HG02571 (cell line): ENCODE measurements at regions not wholly inside any gene's neighbourhood (a gene's known extent, or its start where the extent isn't known, plus 50 kb on each side); places are given as distances from the start of the nearest gene placed in this dataset.
"Not testable (repeated sequence)": the region's sequence is repeated elsewhere in the genome, so short reads cannot be mapped to it uniquely, and the experiment has no call there.

Experiments used
- ATAC-seq: cut with Tn5 transposase; IDR thresholded peaks from one replicate; pipeline ENCODE4 v1.9.1; 2021; ENCODE audit warnings: mild to moderate bottlenecking, moderate library complexity; ENCODE audit not compliant: unreplicated experiment

DNA sequence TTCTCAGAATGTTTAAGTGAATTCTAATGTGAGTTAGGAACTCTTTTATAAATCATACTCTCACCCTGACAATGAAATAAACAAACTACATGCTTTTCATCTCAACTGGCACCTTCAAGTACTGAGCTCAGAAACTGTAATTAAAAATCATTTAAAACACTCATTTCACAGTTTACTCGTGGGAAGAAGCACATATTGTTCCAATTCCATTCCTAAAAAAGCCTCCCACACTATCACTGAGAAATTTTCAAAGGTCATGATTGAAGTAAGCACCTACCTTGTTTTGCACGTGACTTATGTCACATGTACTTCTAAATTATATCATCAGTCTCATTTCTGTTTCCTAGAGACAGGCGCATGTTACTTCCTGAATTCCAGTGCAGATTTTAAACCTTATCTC is 678.1 kb upstream of the SLC8A1 start:
- no peak for ATAC-seq

DNA sequence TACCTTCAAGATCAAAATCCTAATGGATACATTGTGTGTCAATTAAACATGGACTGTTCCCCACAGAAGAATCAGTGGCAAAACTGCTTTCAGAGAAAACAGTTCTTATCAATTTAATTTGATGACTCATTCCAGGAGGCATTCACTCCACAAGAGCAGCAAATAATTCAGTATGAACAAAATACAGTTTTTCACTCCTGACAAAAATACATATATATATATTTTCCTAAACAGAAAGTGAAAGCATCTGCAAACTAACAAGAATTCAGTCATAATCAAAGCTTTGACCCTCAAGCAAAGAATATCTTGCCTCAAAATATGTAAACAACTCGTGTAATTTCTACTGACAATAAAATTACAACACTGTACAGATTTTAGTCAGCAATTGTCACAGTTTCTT is 685.1 kb upstream of the SLC8A1 start:
- no peak for ATAC-seq

DNA sequence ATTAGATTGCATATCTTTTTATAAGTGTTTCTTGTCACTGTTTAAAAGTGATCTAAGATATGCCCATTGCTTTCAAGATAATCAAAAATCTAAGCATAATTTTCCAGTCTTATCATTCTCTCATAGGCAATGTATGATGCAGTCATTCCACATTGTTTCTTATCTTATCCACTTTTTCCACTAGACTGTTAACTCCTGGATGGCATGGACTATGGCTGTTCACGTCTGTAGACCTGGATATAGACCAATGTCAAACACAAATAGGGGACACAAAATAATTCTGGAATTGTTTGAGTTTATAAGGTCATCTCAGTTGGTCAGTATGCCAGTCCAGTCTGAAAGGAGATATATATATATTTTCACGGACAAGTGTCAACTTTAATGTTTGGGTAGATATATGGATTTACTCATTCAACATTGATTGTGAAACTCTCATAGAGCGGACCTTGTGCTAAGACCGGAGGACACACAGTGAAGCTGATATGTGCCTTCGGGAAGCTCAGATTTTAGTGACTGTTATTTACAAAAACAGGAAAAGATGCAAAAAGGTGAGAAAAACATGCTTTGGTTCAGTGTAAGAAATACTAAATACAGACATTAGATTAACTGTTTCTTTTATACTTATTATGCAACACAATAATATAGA is 689.4 kb upstream of the SLC8A1 start:
- ATAC-seq, result no peak

DNA sequence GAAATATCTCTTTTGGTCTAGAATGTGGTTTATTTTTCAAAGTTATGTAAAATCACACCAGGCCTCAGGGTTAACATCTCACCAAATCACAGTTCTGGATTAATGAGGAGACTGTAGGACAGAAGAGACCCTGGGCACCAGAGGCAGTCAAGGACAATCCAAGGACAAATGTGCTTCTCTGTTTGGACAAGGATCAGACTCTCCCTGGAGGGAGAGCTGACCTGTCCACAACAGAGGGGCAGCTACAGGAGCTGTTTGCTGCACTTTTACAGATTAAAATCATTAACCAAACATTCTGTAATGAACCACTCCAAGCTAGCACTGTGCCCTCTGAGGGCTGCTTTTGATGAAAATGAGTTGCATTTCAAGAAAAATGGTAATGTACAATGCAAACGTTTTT is 690.6 kb upstream of the SLC8A1 start:
- no peak for ATAC-seq

DNA sequence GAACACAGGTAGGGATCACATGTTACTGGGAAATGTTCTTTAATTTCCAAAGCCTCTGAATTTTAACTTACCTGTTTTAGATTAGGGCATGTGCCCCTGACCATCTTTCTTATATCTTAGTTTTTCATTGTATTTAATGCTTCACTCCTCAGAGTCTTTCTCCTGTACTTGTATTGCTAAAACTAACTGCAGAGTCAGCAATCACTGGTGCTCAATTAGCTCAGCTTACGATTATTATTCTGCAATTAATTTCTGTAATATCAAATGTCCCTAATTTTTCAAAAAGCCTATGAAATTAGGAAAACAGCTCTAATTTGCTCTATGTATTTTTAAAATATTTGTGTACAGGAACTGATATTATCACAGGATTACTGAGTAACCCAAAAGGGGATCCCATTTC is 693.2 kb upstream of the SLC8A1 start:
- no peak for ATAC-seq

DNA sequence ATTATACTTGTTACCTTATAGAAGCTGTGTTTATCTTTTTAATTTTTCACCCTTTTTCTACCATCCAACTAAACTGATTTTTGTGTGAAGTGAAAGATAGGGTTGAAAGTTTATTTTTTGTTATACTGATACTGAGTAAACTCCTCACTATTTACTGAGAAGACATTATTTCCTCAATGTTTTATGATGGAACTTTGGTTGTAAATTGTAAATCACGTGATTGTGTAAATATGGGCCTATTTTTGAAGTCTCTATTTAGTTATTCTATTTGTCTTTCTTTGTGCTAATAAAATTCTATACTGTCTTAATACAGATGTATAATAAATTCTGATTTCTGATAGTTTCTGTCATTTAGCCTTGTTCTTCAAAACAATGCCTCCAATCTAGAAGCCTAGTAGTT is 697.2 kb upstream of the SLC8A1 start:
- ATAC-seq, result no peak

DNA sequence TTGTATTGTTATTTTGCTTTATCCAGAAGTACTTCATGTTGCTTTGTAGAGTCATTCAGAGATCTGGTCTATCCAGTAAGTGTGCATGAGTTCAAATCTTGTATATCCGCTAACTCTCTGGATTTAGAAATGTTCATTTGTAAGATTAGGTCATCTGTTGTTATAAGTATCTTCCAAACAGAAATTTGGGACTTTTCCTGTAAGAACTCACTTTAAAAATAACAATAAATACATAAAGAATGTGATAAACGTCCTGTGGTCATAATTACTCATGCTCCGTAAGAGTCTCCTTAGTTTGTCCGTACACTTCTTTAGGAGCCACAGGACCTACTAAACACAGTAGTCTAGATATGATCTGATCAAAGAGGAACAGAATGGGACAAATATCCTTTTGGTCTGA is 699.9 kb upstream of the SLC8A1 start:
- ATAC-seq, result no peak

DNA sequence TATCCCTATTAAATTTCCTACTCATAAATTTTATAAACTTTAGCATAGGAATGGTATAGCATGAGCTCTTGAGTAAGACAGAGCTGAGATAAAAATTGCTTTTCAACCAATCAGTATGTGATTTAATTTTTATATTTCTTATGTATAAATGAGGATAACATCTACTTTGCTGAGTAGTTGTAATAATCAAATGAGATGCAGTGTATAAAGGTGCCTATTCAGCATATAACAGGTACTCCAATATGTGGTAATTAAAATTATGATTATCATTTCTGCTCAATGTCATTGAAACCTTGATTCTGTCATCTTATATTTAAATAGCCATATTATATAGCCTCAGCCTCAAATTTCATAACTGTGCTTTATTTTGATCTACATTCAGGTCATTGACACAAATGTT is 700.4 kb upstream of the SLC8A1 start:
- no peak for ATAC-seq

DNA sequence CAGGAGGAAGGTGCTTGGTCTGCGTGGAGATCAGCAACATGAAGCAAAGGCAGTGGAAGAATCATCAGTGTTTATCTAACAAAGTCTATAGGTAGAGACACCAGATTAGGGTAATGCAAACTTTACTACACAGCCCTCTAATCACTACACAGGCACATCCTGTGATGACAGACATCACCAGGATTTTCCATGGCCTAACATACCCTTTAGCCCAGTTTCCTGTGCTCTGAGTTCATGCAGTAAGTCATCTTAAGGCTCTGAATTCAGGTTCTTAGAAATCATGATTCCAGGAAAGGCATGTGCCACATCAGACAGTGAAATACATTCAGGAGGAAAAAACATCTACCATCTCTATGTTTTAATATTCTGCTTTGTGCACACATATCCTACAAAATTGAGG is 708.5 kb upstream of the SLC8A1 start:
- ATAC-seq, result no peak

DNA sequence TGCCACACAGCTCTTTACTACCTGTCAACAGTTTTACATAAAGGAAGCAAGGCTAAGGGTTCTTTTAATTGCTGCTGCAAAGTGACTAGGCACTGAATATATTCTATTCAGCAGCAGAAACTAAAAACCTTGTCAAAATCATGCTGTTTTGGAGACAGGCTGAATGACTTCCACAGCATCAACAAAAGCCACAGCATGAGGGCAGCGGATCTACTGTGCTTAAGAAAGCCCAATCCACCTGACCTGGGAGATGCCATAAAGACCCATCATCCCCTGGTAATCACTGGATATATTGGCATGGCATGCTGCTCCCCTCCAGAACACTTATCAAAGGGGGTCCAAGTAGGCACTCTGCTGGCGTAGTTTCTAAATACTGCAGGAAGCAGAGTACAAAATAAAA is 715.1 kb upstream of the SLC8A1 start:
- ATAC-seq, result no peak

DNA sequence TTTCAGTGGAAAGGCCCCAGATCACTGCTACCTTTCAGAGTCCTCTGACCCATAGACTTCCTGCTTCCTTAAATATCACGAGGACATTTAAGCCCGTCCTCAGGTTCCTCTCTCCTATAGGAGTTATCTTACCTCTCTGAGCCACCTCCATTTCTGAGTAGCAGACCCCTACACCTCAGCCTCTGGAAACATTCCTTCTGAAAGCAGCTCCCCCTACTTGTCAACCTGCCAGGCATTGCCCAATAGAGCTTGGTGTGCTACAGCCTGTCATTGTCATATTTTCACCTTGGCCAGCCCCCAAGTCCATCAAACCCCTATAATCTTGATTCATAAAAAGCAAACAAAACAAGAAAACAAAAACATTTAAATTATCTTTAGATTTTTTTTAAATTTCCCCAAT is 717.9 kb upstream of the SLC8A1 start:
- no peak for ATAC-seq

DNA sequence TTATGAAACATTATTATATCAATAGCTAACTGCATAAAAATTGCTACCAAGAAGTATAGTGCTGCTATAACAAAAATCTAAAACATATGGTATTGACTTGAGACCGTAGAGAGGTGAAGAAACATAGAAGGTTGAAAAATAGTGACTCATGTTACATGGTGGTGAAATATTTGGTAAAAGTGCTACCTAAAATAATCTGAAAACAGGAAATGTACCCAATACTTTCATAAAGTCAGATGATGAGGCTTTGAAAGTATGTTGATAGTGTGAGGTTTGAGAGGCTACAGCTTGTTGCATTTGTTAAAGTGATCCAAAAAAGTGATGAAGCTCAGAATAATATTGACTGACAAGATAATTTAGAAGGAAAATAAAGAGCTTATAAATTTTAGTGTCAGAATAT is 718.7 kb upstream of the SLC8A1 start:
- ATAC-seq, result no peak

DNA sequence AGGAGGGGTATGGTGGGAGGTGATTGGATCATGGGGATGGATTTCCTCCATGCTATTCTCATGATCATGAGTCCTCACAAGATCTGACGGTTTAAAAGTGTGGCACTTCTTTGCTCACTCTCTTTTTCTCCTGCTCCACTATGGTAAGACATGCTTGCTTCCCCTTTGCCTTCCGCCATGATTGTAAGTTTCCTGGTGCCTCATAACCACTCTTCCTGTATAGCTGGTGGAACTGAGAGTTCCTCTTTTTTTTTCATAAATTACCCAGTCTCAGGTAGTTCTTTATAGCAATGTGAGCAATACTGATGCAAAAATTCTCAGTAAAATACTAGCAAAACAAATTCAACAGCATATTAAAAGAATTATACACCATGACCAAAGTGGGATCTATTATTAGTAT is 728.5 kb upstream of the SLC8A1 start:
- ATAC-seq, result no peak

DNA sequence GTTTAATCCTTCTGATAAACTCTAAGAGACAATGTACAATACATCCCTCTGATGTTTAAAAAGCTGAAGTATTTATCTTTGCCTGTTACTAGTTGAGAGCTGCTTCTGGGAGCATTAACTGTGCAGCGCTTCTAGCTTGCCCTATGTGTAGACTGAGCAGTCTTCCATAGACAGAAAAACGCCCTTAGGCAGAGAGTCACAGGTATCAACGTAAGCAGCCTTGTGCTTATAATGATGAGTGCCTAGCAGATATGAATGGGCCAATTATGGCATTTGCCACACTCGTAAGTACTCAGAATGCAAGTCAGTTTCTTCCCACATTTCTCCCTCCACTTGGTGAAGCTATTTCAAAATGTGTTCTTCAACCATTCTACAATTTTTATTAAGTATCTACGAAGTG is 731.1 kb upstream of the SLC8A1 start:
- no peak for ATAC-seq

DNA sequence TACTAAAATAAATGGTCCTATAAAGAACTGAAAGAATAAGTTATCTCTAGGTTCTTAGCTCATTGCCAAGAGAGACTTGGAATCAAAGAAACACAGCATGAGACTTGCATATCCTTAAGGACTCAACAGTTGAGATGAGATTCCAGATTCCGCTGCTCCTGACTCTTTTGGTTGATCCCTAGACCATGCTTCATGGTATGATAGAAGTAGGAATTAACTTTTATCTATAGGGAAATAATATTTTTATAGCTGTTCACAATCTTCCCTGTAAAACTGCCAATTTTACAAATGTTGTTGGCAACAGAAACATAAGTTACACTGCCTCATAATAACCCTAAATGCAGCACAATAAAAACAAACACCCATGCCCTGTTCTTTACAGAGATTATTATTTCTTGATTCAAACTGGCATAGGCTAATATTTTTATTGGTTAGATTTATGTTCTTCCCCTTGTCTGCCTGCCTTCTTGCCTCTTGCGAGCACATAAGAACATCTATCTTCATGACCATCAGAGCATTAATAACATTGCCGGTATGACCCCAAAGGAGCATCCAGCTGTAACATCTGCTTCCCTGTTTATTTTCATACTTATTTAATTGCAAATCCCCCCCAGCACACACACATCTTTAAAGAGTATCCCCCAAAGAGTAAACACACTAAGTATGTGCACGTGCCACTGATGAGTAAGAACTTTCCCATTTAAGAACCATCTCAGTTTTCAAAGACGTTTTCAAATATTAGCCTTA is 735.7 kb upstream of the SLC8A1 start:
- ATAC-seq, result no peak

DNA sequence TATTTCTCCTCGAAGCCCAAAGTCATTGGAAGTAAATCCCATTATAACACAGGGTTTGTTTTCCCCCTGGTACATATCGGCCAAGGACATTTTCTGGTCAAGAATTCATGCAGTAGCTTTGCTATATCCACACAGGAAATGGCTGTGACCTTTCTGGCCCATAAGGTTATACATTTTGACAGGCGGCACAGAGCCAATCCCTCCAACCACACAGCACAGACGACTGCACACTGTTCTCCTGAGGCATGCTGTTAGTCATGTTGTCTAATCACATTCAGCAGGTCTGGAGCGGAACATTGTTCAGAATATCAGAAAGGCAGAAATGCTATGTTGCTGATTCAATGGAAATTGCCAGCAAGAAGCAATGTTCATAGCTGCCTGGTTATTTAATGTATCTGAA is 742.3 kb upstream of the SLC8A1 start:
- ATAC-seq, result no peak

DNA sequence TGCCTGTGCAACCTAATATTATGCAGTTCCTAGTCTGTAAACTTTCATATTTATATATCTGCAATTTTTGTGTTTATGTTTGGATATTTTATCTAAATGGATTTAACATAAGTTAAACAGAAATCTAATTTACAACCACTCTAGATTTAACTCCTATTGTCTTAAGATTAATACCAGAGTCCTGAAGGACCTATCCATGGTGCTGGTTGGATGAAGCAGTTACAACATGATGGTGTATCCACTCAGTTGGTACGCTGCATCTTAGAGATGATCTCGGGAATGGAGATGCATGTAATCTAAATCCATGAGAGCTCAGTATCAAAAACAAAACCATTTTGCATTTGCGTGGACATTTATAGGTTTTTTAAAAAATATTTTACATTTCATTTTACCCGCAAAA is 745.9 kb upstream of the SLC8A1 start:
- ATAC-seq, result no peak

DNA sequence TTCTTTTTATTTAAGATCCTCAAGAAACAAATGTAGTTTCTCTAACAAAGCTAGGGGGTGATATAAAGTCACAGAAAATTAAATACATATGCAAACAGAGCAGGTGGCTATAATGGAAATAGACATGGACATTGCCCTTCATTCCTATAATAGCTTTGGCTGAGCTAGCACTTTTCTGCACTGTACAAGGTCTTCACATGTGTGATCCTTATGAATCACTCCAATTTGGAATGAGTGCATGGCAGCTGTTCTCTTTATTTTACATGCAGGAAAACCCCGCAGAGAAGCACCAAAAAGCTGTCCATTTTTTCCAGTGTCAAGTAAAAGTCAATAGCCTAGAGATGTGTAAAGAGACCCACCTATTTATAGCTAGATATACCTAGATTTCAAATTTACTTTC is 747.4 kb upstream of the SLC8A1 start:
- no peak for ATAC-seq

DNA sequence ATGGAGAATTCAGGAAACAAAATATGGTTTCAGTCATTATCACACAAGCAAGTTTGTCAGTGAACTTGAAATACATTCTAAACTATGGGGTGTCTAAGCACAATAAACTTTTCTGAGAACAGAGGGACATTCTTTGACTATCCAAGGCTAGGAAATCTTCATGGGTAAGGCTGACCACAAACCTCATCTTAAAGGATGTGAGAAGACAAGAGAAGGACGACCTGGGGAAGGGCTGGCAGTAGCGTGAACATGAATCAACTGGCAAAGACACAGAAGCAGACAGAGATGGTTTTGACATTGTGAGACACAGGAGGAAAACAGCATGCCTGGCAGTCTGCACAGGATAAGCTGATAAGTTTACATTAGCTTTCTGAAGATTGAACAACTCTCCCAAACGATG is 752.4 kb upstream of the SLC8A1 start:
- ATAC-seq, result no peak

DNA sequence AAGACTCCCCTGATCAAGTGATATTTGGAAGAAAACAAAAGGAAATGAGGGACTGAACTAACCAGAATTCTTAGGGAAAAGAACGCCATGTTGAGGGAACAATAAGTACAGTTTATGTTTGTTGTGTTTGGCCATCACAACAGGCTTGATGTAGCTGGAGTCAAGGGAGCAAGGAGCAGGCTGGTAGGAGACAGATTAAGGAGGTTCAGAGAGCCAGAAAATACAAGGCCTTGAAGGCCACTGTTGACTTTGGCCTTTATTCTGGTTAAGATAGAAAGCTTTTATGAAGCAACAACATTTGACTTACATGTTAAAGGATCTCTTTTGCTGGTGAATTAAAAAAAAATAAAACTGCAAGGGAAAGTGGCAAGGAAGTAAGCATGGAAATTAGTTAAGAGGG is 754.1 kb upstream of the SLC8A1 start:
- no peak for ATAC-seq

DNA sequence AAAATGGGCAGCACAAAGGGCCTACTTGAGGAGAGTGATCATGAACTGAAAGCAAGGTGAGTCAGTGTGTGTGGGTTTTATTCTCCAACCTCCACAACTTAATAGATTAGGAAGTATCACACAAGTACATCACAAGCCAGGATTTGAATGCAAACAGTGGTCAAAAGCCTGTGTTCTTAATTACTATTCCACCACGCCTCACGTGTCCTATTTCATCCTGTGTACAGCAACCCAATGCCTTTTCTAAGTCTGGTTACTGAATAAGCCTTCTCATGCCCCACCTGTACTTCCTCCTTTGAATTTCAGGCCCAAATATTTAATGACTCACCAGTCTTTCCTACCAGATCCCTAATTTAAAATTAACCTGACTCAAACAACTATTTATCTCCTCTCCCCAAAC is 755.7 kb upstream of the SLC8A1 start:
- no peak for ATAC-seq

DNA sequence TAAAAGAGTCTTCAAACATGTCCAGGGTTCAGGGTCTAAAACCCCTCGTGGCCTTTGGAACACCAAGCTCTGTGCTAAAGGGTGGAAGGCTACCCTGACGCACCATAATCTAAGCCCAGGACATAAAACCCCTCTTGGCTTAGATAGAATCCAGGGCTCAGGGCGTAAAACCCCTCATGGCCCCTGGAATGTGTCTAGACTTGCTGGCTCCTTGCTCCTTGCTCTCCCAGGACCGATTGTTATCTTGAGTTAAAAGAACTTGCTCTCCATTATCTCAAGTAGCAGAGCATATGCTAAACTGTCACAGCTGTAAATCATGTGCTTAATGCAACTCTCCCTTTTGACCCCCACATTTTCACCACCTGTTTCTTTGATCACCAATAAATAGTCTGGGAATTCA is 758.1 kb upstream of the SLC8A1 start:
- not testable (repeated sequence) for ATAC-seq

DNA sequence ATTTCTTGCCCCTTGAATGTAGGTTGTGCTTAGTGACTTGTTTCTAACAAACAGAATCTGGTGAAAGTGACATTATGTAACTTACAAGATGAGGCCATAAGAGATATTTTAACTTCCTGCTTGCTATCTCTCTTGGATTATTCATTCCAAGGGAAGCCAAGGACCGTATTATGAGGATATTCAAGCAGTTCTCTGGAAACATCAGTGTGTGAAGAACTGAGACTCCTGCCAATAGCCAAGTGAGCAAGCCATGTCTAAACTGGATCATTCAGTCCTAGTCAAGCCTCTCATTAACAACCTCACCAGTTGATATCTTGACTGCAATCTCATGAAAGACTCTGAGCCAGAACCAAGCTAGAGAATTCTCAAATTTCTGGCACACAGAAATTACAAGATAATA is 765.1 kb upstream of the SLC8A1 start:
- no peak for ATAC-seq
